ENCODE measurements at regions not wholly inside any gene's neighbourhood (a gene's known extent, or its start where the extent isn't known, plus 50 kb on each side); places are given as distances from the start of the nearest gene placed in this dataset.

- no peak overlapping the region for H3K4me3 ChIP-seq (ENCODE audit: low read depth, low read length)
- no peak for DNase-seq (ENCODE audit: low read depth)
- TF ChIP-seq, protein P1, sequence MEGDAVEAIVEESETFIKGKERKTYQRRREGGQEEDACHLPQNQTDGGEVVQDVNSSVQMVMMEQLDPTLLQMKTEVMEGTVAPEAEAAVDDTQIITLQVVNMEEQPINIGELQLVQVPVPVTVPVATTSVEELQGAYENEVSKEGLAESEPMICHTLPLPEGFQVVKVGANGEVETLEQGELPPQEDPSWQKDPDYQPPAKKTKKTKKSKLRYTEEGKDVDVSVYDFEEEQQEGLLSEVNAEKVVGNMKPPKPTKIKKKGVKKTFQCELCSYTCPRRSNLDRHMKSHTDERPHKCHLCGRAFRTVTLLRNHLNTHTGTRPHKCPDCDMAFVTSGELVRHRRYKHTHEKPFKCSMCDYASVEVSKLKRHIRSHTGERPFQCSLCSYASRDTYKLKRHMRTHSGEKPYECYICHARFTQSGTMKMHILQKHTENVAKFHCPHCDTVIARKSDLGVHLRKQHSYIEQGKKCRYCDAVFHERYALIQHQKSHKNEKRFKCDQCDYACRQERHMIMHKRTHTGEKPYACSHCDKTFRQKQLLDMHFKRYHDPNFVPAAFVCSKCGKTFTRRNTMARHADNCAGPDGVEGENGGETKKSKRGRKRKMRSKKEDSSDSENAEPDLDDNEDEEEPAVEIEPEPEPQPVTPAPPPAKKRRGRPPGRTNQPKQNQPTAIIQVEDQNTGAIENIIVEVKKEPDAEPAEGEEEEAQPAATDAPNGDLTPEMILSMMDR (IDR thresholded peaks at IDR 0.05; ENCODE audit: control insufficient read depth, extremely low read depth, insufficient read depth): no peak
Measured at GRCh38 chr14:98896449-98896848, 375.5 kb downstream of the BCL11B start.

GRCh38 chr14:98897605-98898309, 374.2 kb downstream of the BCL11B start:
- H3K4me3 ChIP-seq (ENCODE audit: low read depth, low read length): no peak overlapping the region
- TF ChIP-seq, protein P1 (IDR thresholded peaks at IDR 0.05; ENCODE audit: control insufficient read depth, extremely low read depth, insufficient read depth): no peak
- no peak for DNase-seq (ENCODE audit: low read depth)

DNA sequence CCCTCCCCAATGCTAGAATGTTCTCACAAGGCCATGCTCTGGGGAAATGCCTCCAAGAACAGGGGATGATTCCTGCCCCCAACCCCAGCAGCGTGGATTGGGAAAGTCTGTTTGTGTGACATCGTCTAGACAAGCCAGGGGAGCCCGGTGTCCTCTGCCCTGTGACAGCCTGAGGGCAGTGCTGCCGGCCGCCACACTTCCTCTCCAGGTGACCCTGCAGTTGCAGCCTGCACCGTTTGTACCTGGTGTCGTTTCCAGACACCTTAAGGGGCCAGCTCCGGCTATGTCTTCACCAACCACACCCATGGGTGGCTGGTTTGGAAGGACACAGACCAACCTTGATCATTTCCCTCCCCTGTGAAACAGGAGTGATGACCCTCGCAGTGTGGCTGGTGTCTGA, 372.6 kb downstream of the BCL11B start:
- no peak overlapping the region for H3K4me3 ChIP-seq (ENCODE audit: low read depth, low read length)
- TF ChIP-seq, protein P1 (IDR thresholded peaks at IDR 0.05; ENCODE audit: control insufficient read depth, extremely low read depth, insufficient read depth): no peak
- DNase-seq (ENCODE audit: low read depth): no peak

DNA sequence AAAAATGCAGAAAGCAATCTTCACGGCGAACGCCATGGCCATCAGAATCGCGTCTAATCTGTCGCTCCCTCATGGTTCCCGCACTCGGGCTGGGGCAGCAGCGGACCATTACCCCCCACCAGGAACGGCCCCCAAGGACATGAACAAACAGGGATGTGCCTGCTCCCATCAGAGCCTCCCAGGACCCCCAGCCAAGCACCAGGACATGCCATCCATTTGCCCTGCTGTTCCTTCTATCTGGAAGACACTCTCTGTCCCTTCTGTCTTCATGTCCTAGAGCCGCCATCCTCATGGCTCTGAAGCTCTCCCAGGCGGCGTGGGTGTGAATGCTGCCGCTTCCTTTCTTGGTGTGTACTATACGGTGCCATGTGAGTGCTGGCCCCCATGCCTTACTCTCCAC, 371.8 kb downstream of the BCL11B start:
- TF ChIP-seq, protein P1 (IDR thresholded peaks at IDR 0.05; ENCODE audit: control insufficient read depth, extremely low read depth, insufficient read depth): no peak
- no peak for DNase-seq (ENCODE audit: low read depth)
- no peak overlapping the region for H3K4me3 ChIP-seq (ENCODE audit: low read depth, low read length)

DNA sequence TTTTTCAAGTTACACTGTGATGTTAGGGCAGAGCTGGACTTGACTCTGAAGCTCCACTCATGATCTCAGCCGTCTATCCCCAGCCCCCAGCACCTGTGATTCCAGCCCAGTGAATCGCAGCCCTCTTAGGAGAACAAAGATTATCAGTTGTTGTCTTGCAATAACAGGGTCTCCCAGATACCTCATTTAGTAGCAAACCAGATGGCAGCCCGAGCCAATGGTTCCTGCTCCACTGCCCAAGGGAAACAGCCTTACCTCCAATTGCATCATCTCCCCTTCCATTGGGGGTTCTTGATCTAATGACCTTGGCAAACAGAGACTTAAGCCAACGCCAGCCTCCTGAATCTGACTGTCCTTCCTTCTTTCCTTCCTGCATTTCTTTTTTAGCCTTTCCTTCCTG, 371.2 kb downstream of the BCL11B start:
- no peak overlapping the region for H3K4me3 ChIP-seq (ENCODE audit: low read depth, low read length)
- DNase-seq (ENCODE audit: low read depth): no peak
- TF ChIP-seq, protein P1 (IDR thresholded peaks at IDR 0.05; ENCODE audit: control insufficient read depth, extremely low read depth, insufficient read depth): no peak

DNA sequence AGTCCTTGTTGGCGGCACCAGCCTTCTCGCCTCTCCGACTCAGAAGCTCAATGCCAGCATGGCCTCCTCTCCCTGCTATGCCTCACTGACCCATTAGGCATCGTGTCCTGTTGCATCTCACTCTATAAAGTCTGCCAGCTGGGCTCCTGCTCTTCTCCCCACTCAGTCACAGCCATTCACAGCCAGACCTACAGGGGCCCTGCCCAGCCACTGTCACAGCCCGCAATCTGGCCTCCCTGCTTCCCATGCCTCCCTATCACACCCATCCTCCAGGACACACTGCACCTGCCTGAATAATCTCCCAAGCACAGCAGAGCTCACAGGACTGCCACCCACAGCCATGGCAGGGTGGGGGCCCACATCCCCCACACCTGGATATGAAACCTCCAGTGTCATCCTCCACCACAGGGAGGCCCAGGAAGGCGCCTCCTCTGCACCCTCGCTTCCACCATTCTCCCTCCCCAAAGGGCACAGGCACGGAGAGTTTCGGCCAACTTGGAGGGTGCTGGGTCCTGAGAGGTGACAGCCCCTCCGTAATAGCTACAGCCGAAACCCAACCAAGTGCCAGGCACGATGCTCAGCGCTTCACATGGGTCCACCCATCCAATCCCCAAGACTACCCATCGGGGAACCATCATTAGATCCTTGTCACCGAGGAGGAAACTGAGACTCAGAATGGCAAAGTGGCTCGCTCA, 370.3 kb downstream of the BCL11B start:
- no peak overlapping the region for H3K4me3 ChIP-seq (ENCODE audit: low read depth, low read length)
- TF ChIP-seq, protein P1 (IDR thresholded peaks at IDR 0.05; ENCODE audit: control insufficient read depth, extremely low read depth, insufficient read depth): no peak
- DNase-seq (ENCODE audit: low read depth): no peak

Data from LNCaP clone FGC (cell line).